ENCODE measurements at regions not wholly inside any gene's neighbourhood (a gene's known extent, or its start where the extent isn't known, plus 50 kb on each side); places are given as distances from the start of the nearest gene placed in this dataset.
"Not testable (repeated sequence)": the region's sequence is repeated elsewhere in the genome, so short reads cannot be mapped to it uniquely, and the experiment has no call there.

GRCh38 chr9:97158722-97159121, 119.8 kb upstream of the CTSV start:
- H3K36me3 ChIP-seq (ENCODE audit: control insufficient read depth in 2 of 2, insufficient read depth in 1 of 2, low read length in 2 of 2); POLR2A ChIA-PET; H3K9me3 ChIP-seq (ENCODE audit: control insufficient read depth, insufficient read depth, low read depth, low read length); CTCF ChIA-PET; H3K4me3 ChIP-seq (ENCODE audit: low read depth, low read length); H3K27ac ChIP-seq (ENCODE audit: extremely low read depth, low read depth, low read length); H3K4me1 ChIP-seq (ENCODE audit: control insufficient read depth, insufficient read depth, low read length): not testable (repeated sequence)
- peak; percentile 77 for TF ChIP-seq ZNF146 (tag by site-specific recombination; IDR thresholded peaks at IDR 0.05)

GRCh38 chr9:97155441-97155840, 116.5 kb upstream of the CTSV start:
- H3K9me3 ChIP-seq (ENCODE audit: control insufficient read depth, insufficient read depth, low read depth, low read length); H3K4me1 ChIP-seq (ENCODE audit: control insufficient read depth, insufficient read depth, low read length); H3K27ac ChIP-seq (ENCODE audit: extremely low read depth, low read depth, low read length); POLR2A ChIA-PET; H3K4me3 ChIP-seq (ENCODE audit: low read depth, low read length); CTCF ChIA-PET: not testable (repeated sequence)
- peaks cover 0 to 19% of the 10 kb centered on the region in 2 experiments; a peak in 1 of 3 replicates for H3K36me3 ChIP-seq (ENCODE audit: control insufficient read depth in 2 of 2, insufficient read depth in 1 of 2, low read length in 2 of 2)

GRCh38 chr9:97153967-97154366, 115.0 kb upstream of the CTSV start:
- TF ChIP-seq ZNF513 (tag by site-specific recombination; IDR thresholded peaks at IDR 0.05) (no peak), SP3 (tag by site-specific recombination; IDR thresholded peaks at IDR 0.05) (no peak), ZNF16 (tag by site-specific recombination; IDR thresholded peaks at IDR 0.05; ENCODE audit: low read depth) (no peak), ZNF114 (tag by site-specific recombination; IDR thresholded peaks at IDR 0.05) (no peak), ZNF768 (tag by site-specific recombination; IDR thresholded peaks at IDR 0.05) (no peak), ZNF341 (tag by site-specific recombination; IDR thresholded peaks at IDR 0.05; ENCODE audit: low read depth) (no peak), HOXD13 (CRISPR knock-in tag; IDR thresholded peaks at IDR 0.05; ENCODE audit: borderline replicate concordance) (no peak), ZNF155 (tag by site-specific recombination; IDR thresholded peaks at IDR 0.05) (no peak), BCL11B (tag by site-specific recombination; IDR thresholded peaks at IDR 0.05; ENCODE audit: low read depth) (no peak), REPIN1 (tag by site-specific recombination; IDR thresholded peaks at IDR 0.05; ENCODE audit: low read depth) (no peak), ZNF501 (tag by site-specific recombination; IDR thresholded peaks at IDR 0.05) (no peak), PRDM1 (tag by site-specific recombination; IDR thresholded peaks at IDR 0.05) (no peak), ZNF488 (tag by site-specific recombination; IDR thresholded peaks at IDR 0.05) (no peak)
- CTCF ChIA-PET, result no interaction called here
- Histone ChIP-seq H3K36me3 (ENCODE audit: control insufficient read depth in 2 of 2, insufficient read depth in 1 of 2, low read length in 2 of 2) (peaks cover 0 to 19% of the 10 kb centered on the region in 2 experiments; a peak in 1 of 3 replicates), H3K4me1 (ENCODE audit: control insufficient read depth, insufficient read depth, low read length) (no peaks in the 10 kb centered on the region), H3K9me3 (ENCODE audit: control insufficient read depth, insufficient read depth, low read depth, low read length) (no peaks in the 10 kb centered on the region), H3K4me3 (ENCODE audit: low read depth, low read length) (no peak overlapping the region), H3K27ac (ENCODE audit: extremely low read depth, low read depth, low read length) (no peak overlapping the region)
- POLR2A ChIA-PET, result no interaction called here

GRCh38 chr9:97153160-97153559, 114.2 kb upstream of the CTSV start:
- CTCF ChIA-PET; H3K4me3 ChIP-seq (ENCODE audit: low read depth, low read length); H3K9me3 ChIP-seq (ENCODE audit: control insufficient read depth, insufficient read depth, low read depth, low read length); H3K27ac ChIP-seq (ENCODE audit: extremely low read depth, low read depth, low read length); H3K4me1 ChIP-seq (ENCODE audit: control insufficient read depth, insufficient read depth, low read length); POLR2A ChIA-PET: not testable (repeated sequence)
- H3K36me3 ChIP-seq (ENCODE audit: control insufficient read depth in 2 of 2, insufficient read depth in 1 of 2, low read length in 2 of 2), result peaks cover 0 to 15% of the 10 kb centered on the region in 2 experiments; a peak in 1 of 3 replicates

GRCh38 chr9:97150471-97150870, 111.5 kb upstream of the CTSV start:
- H3K4me1 ChIP-seq (ENCODE audit: control insufficient read depth, insufficient read depth, low read length); H3K9me3 ChIP-seq (ENCODE audit: control insufficient read depth, insufficient read depth, low read depth, low read length); H3K4me3 ChIP-seq (ENCODE audit: low read depth, low read length); H3K27ac ChIP-seq (ENCODE audit: extremely low read depth, low read depth, low read length); POLR2A ChIA-PET; CTCF ChIA-PET: not testable (repeated sequence)
- H3K36me3 ChIP-seq (ENCODE audit: control insufficient read depth in 2 of 2, insufficient read depth in 1 of 2, low read length in 2 of 2), result peaks cover 0 to 15% of the 10 kb centered on the region in 2 experiments; a peak in 1 of 3 replicates

GRCh38 chr9:97148428-97148827, 109.5 kb upstream of the CTSV start:
- H3K4me1 ChIP-seq (ENCODE audit: control insufficient read depth, insufficient read depth, low read length); POLR2A ChIA-PET; CTCF ChIA-PET; H3K9me3 ChIP-seq (ENCODE audit: control insufficient read depth, insufficient read depth, low read depth, low read length); H3K36me3 ChIP-seq (ENCODE audit: control insufficient read depth in 2 of 2, insufficient read depth in 1 of 2, low read length in 2 of 2); H3K4me3 ChIP-seq (ENCODE audit: low read depth, low read length); H3K27ac ChIP-seq (ENCODE audit: extremely low read depth, low read depth, low read length): not testable (repeated sequence)

- H3K27ac ChIP-seq (ENCODE audit: extremely low read depth, low read depth, low read length); H3K9me3 ChIP-seq (ENCODE audit: control insufficient read depth, insufficient read depth, low read depth, low read length); CTCF ChIA-PET; POLR2A ChIA-PET; H3K4me1 ChIP-seq (ENCODE audit: control insufficient read depth, insufficient read depth, low read length); H3K4me3 ChIP-seq (ENCODE audit: low read depth, low read length); H3K36me3 ChIP-seq (ENCODE audit: control insufficient read depth in 2 of 2, insufficient read depth in 1 of 2, low read length in 2 of 2): not testable (repeated sequence)
Observed at GRCh38 chr9:97145680-97146079, 106.7 kb upstream of the CTSV start.
